DND-41 (cell line): ENCODE measurements at regions not wholly inside any gene's neighbourhood (a gene's known extent, or its start where the extent isn't known, plus 50 kb on each side); places are given as distances from the start of the nearest gene placed in this dataset.

Experiments used
- ATAC-seq: fragments of 200-7000 bp; cut with Tn5 transposase; 3 replicates; pipeline ENCODE4 v1.9.1; 2021; ENCODE audit warnings: low read depth; ENCODE audit not compliant: insufficient read depth
- DNase-seq: peaks from one replicate; pipeline ENCODE4 v3.0.0-alpha.2; 2020
- H2AFZ ChIP-seq: 2 replicates; pipeline ENCODE4 v1.6.0; 2012; ENCODE audit warnings: low read depth, low read length
- H3K27ac ChIP-seq: 2 replicates; pipeline ENCODE4 v1.5.1; 2012; ENCODE audit warnings: low read length, inconsistent platforms
- H3K27me3 ChIP-seq: fragments of 200-600 bp; sonication (generic); 2 replicates; pipeline ENCODE4 v1.6.0; 2012; ENCODE audit warnings: low read length, mild to moderate bottlenecking, inconsistent platforms; ENCODE audit not compliant: insufficient read depth, poor library complexity
- H3K36me3 ChIP-seq: 2 replicates; pipeline ENCODE4 v1.5.1; 2012; ENCODE audit warnings: low read length, inconsistent platforms; ENCODE audit not compliant: insufficient read depth
- H3K4me1 ChIP-seq: 2 replicates; pipeline ENCODE4 v1.5.1; 2012; ENCODE audit warnings: mild to moderate bottlenecking, low read length; ENCODE audit not compliant: insufficient read depth
- H3K4me2 ChIP-seq: 2 replicates; pipeline ENCODE4 v1.6.0; 2012; ENCODE audit warnings: mild to moderate bottlenecking, moderate library complexity, low read length, inconsistent platforms; ENCODE audit not compliant: insufficient read depth
- H3K4me3 ChIP-seq, 2 experiments: fragments of 200-600 bp in 1 of 2; shearing (Covaris generic) in 1 of 2; 2 replicates each; pipeline ENCODE4 v1.5.1; 2012 to 2016; ENCODE audit warnings: inconsistent platforms in 2 of 2, low read length in 2 of 2, mild to moderate bottlenecking in 2 of 2, low read depth in 1 of 2, moderate library complexity in 1 of 2
- H3K79me2 ChIP-seq: 2 replicates; pipeline ENCODE4 v1.6.0; 2012; ENCODE audit warnings: low read length, inconsistent platforms; ENCODE audit not compliant: insufficient read depth
- H3K9ac ChIP-seq: 2 replicates; pipeline ENCODE4 v1.6.0; 2012; ENCODE audit warnings: low read depth, mild to moderate bottlenecking, inconsistent platforms, low read length, moderate library complexity
- H3K9me3 ChIP-seq: 2 replicates; pipeline ENCODE4 v1.5.1; 2012; ENCODE audit warnings: low read length, moderate library complexity, mild to moderate bottlenecking, inconsistent platforms; ENCODE audit not compliant: insufficient read depth, severe bottlenecking
- H4K20me1 ChIP-seq: 2 replicates; pipeline ENCODE4 v1.6.0; 2012; ENCODE audit warnings: low read length; ENCODE audit not compliant: insufficient read depth
- EZH2 ChIP-seq: IDR thresholded peaks from 3 replicates; pipeline ENCODE4 v1.6.1; 2012; ENCODE audit warnings: borderline replicate concordance, low read depth, mild to moderate bottlenecking, moderate library complexity, low read length, inconsistent platforms; ENCODE audit not compliant: severe bottlenecking
- TF ChIP-seq, protein P1 (sequence below): IDR thresholded peaks from 2 replicates; pipeline ENCODE4 v1.5.1; 2012; ENCODE audit warnings: borderline replicate concordance, low read length, moderate library complexity, mild to moderate bottlenecking; ENCODE audit not compliant: poor library complexity, severe bottlenecking; ENCODE audit errors: extremely low read depth

DNA sequence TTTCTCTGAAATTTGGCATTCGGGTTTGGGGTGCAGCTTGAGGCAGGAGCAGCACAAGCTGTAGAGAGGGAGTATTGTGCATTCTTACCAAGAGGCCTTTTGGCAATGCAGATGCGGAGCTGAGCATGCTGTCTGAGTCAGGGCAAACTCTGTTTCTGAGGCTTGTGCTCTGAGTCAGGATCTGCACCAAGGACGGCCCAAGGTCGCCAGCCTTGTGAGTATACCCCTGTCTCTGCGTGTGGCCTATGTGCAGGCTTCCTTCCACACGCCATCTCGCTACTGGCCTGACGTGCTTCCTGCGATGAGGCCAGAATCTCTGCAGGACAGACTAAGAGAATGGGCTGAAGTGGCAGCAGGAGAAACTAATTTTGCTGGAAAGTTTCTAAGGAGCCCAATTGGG is 83.8 kb upstream of the ROPN1 start:
- Histone ChIP-seq H3K4me1 (no peaks in the 10 kb centered on the region), H2AFZ (no peak overlapping the region), H3K36me3 (no peaks in the 10 kb centered on the region), H3K9ac (no peak overlapping the region), H4K20me1 (no peaks in the 10 kb centered on the region; the same call in 1 of the 2 replicates), H3K9me3 (no peaks in the 10 kb centered on the region), H3K4me2 (no peak overlapping the region), H3K27ac (no peak overlapping the region), H3K4me3 (no peak overlapping the region), H3K79me2 (no peaks in the 10 kb centered on the region), H3K27me3 (no peaks in the 10 kb centered on the region)
- TF ChIP-seq, protein P1, sequence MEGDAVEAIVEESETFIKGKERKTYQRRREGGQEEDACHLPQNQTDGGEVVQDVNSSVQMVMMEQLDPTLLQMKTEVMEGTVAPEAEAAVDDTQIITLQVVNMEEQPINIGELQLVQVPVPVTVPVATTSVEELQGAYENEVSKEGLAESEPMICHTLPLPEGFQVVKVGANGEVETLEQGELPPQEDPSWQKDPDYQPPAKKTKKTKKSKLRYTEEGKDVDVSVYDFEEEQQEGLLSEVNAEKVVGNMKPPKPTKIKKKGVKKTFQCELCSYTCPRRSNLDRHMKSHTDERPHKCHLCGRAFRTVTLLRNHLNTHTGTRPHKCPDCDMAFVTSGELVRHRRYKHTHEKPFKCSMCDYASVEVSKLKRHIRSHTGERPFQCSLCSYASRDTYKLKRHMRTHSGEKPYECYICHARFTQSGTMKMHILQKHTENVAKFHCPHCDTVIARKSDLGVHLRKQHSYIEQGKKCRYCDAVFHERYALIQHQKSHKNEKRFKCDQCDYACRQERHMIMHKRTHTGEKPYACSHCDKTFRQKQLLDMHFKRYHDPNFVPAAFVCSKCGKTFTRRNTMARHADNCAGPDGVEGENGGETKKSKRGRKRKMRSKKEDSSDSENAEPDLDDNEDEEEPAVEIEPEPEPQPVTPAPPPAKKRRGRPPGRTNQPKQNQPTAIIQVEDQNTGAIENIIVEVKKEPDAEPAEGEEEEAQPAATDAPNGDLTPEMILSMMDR: no peak
- TF ChIP-seq EZH2: no peak
- ATAC-seq (no peak), DNase-seq (no peak)

DNA sequence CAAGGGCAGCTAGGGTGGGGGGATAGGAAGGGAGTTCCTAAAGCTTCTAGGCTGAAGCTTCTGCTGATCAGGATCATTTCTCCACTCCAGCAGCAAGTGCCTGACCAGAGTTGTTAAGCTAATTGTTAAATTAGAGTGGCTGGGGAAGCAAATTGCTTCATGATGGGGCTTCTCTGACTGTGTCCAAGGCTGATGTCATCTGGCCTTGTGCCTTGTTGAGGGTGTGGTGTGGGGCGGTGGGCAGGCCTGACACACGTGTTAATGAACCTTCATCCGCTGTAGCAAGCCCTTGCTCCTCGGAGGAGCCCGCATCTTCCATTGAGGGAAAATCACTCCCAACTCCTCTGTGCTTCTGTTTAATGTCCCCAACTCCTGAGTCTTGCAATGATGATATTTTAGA is 84.3 kb upstream of the ROPN1 start:
- H3K9ac ChIP-seq: no peak overlapping the region
- TF ChIP-seq, protein P1: no peak
- TF ChIP-seq EZH2: no peak
- H3K9me3 ChIP-seq: no peaks in the 10 kb centered on the region
- no peak overlapping the region for H3K27ac ChIP-seq
- H3K4me3 ChIP-seq: no peak overlapping the region
- DNase-seq (no peak), ATAC-seq (no peak)
- H3K27me3 ChIP-seq: no peaks in the 10 kb centered on the region
- H3K36me3 ChIP-seq: no peaks in the 10 kb centered on the region
- H2AFZ ChIP-seq: no peak overlapping the region
- H3K4me1 ChIP-seq: no peaks in the 10 kb centered on the region
- H3K4me2 ChIP-seq: no peak overlapping the region
- H4K20me1 ChIP-seq: no peaks in the 10 kb centered on the region; the same call in 1 of the 2 replicates
- H3K79me2 ChIP-seq: no peaks in the 10 kb centered on the region

DNA sequence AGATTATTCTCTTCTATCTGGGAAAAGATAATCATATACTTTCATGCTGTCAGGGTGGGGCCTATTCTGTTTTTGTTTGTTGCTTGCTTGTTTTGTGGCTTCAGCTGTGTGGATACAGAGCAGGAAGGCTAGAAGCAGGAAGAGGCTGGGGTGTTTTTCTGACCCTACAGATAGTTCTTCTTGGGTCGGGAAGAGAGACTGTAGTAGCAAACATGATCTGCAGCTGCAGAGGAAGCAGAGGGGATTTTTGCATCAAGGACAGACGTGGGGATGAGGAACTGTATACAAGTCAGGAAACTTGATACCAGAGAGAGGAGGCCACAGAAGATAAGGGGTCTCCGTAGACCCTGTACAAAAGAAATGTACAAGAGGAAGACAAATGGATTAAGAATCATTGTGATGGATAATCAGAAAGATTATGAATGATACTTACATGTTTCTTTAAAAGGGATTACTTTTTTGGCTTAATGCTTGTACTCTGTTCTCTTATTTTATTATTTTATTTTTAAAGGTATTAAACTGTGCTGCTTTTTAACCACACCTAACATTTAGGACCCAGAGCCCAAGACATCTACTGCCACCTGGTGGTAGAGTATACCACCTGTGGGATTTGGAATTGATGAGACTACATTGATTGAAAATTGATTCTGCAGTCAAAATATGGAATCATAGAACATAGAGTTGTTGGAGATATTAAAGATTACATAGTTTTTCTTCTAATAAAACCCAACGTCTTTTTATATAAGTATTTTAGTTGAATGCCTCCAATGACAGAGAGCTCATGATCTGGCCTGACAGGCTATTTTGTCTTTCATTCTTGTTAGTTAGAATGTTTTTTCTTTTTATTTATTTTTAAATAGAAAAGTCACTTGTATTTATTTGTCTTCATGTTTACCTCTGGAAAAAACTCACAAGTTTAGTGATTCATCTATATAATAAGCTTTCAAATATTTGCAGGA is 87.3 kb upstream of the ROPN1 start:
- H3K4me1 ChIP-seq: no peaks in the 10 kb centered on the region
- peaks cover 9% of the 10 kb centered on the region for H3K27me3 ChIP-seq
- TF ChIP-seq, protein P1: peak; percentile 68
- TF ChIP-seq EZH2: no peak
- H2AFZ ChIP-seq: no peak overlapping the region
- ATAC-seq (peak; percentile 60; the same call in 2 of the 3 replicates), DNase-seq (peak; percentile 10)
- no peaks in the 10 kb centered on the region; the same call in 1 of the 2 replicates for H4K20me1 ChIP-seq
- no peaks in the 10 kb centered on the region for H3K79me2 ChIP-seq
- no peak overlapping the region for H3K4me3 ChIP-seq
- no peak overlapping the region for H3K27ac ChIP-seq
- no peak overlapping the region for H3K9ac ChIP-seq
- no peaks in the 10 kb centered on the region for H3K9me3 ChIP-seq
- H3K36me3 ChIP-seq: no peaks in the 10 kb centered on the region
- no peak overlapping the region for H3K4me2 ChIP-seq
